T-helper 1 cell treated with Interleukin-12 subunit alpha and Interleukin-12 subunit beta and Interleukin-4 antibody, amounts not matched to agents 30 μg/mL and 1 μg/mL, for 36 hours (primary cell): ENCODE measurements at regions not wholly inside any gene's neighbourhood (a gene's known extent, or its start where the extent isn't known, plus 50 kb on each side); places are given as distances from the start of the nearest gene placed in this dataset.
"Not testable (repeated sequence)": the region's sequence is repeated elsewhere in the genome, so short reads cannot be mapped to it uniquely, and the experiment has no call there.

Experiments
- H3K27ac Mint-ChIP-seq: one replicate; pipeline ENCODE4 v1.8.0; 2021; ENCODE audit warnings: mild to moderate bottlenecking, mixed read lengths
- H3K27me3 Mint-ChIP-seq: one replicate; pipeline ENCODE4 v1.8.0; 2021; ENCODE audit warnings: low read depth, mixed read lengths
- H3K36me3 Mint-ChIP-seq: one replicate; pipeline ENCODE4 v1.8.0; 2021; ENCODE audit warnings: low read depth, mixed read lengths
- H3K4me1 Mint-ChIP-seq: one replicate; pipeline ENCODE4 v1.8.0; 2021; ENCODE audit warnings: low read depth, mixed read lengths
- H3K4me3 Mint-ChIP-seq: one replicate; pipeline ENCODE4 v1.8.0; 2021; ENCODE audit warnings: mild to moderate bottlenecking, moderate library complexity, mixed read lengths
- H3K9me3 Mint-ChIP-seq: one replicate; pipeline ENCODE4 v1.8.0; 2021; ENCODE audit warnings: mixed read lengths

DNA sequence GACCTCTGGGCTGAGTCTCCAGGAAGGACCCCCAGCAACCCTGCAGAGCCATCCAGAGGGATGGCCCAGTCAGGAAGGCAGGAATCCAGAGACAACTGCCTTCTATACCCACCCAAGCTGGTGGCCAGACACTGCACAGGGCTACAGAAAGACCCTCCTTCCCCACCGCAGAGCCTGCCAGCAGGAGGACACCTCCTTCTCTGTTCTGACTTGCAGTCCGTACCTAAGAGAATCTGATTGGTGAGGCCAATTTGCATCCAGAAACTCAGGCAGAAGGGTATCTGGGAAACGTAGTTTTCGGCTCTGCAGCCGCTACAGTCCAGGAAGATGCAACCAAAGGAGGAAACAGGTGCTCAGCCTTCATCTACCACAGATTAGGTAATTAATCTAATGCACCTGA, 155.4 kb upstream of the FRG1 start:
- no peaks in the 10 kb centered on the region for H3K36me3 Mint-ChIP-seq
- H3K4me3 Mint-ChIP-seq = no peak overlapping the region

DNA sequence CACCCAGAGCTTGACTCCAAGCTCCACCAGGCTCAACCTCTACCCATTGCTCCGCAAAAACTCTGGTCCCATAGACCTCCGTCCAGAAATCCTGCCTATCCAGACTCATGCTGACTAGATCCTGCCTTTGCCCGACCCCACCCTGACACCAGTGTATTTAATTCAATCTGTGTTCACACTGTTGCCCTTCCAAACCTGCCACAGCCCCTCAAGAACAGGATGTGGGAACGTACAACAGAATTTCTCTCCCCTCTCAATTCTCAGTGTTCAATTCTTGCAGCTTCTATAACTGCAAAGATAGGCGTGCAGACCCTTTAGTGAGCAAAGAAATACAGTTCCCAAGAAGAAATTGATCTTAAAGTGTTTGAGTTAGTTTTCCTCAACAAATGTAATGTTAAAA, 154.2 kb upstream of the FRG1 start:
- Mint-ChIP-seq H3K4me3 (no peak overlapping the region), H3K9me3 (no peaks in the 10 kb centered on the region), H3K4me1 (no peaks in the 10 kb centered on the region), H3K27ac (no peak overlapping the region), H3K36me3 (no peaks in the 10 kb centered on the region), H3K27me3 (peaks cover 3% of the 10 kb centered on the region)

More for the DNA sequence above, 155.4 kb upstream of the FRG1 start:
- H3K4me1 Mint-ChIP-seq = no peaks in the 10 kb centered on the region
- H3K27me3 Mint-ChIP-seq = peaks cover 3% of the 10 kb centered on the region
- no peaks in the 10 kb centered on the region for H3K9me3 Mint-ChIP-seq
- H3K27ac Mint-ChIP-seq = no peak overlapping the region

DNA sequence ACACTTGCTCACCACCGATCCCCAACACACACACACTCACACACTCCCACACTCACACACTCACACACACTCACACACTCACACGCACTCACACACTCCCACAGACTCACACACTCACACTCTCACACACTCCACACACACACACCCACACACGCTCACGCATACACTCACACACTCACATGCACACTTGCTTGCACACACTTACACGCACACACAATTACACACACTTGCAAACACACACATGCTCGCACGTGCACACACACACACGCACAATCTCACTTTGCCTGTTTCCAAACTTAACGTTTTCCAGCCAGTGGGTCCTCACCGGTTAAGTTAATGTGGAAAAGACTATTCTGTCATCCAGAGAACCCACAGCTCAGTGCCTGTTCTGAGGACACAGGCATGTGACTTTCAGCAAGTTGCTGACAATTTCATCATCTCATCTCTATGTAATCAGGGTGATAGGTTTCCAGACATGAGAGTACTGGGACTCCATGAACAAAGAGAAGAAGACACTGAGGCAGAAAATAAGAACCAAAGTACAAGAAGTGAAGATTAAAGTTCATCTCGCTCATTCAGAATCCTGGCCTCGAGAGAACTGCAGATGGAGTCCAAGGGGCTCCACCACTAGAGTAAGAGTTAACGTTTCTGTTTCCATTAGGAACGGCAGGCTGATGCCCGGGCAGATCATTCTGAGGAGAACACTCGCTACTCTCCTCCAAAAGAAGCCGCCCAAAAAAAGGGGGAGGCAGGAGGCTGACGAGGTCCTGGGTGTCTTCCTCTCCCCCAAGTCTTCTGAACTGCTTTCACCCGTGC, 153.2 kb upstream of the FRG1 start:
- Mint-ChIP-seq H3K4me1 (no peaks in the 10 kb centered on the region), H3K27ac (no peak overlapping the region), H3K27me3 (no peaks in the 10 kb centered on the region), H3K9me3 (no peaks in the 10 kb centered on the region), H3K4me3 (no peak overlapping the region), H3K36me3 (no peaks in the 10 kb centered on the region)

DNA sequence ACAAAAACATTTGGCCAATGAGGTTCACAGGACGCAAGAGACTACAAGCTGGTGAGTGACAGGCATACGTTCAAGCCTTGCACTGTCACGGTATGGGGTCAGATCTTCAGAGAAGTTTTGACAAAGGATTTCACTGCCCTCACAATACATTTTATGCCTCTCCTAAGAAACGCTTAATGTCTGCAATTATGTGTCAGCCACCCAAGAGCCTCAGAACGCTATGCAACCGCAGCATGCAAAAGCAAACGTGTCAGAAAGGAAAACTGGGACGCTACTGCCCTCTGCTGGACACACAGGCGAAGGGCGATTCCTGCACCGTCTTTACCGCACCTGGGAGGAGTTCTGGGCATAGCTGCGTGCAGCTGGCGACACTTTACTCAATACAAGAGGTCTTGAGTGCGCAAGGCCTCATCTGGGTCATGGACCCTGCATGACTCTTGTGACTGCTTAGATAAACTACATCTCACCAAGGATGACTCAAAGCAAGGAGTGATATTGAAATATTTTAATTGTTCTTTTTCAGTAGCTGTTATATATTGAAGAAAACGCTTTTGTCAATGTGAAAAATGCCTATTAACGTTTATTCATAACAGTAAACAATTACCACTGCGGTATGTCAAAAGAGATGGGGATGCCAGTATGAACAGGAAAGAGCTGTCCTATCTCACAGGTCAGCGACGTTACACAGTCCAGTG, 147.6 kb upstream of the FRG1 start:
- no peaks in the 10 kb centered on the region for H3K9me3 Mint-ChIP-seq
- no peak overlapping the region for H3K4me3 Mint-ChIP-seq
- peaks cover 6% of the 10 kb centered on the region for H3K4me1 Mint-ChIP-seq
- H3K36me3 Mint-ChIP-seq = no peaks in the 10 kb centered on the region
- H3K27ac Mint-ChIP-seq = no peak overlapping the region
- H3K27me3 Mint-ChIP-seq = no peaks in the 10 kb centered on the region

DNA sequence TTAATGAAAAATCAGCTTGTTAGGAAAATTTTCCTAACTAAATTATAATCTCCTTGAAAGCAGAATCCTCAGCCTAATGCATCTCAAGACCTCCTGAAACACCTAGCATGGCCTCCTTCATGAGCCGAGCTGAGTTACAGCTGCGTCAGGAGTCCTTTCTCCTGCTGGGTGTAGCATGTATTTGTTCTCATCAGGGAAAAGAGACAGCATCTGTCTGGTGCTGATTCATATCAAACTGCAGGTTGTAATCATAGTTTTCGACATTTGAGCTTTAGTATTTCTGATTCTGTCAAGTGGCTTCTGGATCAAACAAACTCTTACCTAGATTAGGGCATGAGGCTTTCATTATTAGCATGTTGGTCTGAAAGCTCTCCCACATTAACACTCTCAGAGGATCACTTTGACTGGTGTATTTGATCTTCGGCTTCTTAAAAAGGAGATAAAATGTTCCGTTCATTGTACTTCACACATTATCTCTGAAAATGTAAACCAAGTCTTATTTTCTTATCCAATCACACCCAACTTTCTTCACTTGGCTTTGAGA, 140.1 kb upstream of the FRG1 start:
- no peaks in the 10 kb centered on the region for H3K27me3 Mint-ChIP-seq
- H3K36me3 Mint-ChIP-seq = no peaks in the 10 kb centered on the region
- no peak overlapping the region for H3K27ac Mint-ChIP-seq
- H3K4me3 Mint-ChIP-seq = no peak overlapping the region
- H3K4me1 Mint-ChIP-seq = peaks cover 2% of the 10 kb centered on the region
- H3K9me3 Mint-ChIP-seq = peaks cover 4% of the 10 kb centered on the region

DNA sequence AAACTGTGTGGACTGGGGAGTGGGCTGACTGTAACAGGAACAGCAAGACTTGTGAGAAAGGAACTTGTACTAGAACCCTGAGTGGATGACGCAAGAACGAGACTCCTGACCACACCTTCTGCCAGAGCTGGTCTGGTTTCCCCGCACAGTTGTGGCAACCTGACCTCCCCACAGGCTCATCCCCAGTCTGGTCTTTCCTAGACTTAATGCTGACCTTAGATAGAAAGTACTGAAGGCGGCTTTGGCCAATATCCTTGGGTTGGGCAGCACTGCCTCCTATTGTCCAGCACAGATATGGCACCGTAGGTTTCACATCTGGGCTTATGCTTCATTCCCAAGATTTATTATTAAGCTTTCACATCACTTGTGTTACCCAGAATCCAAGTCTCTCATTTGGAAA, 137.8 kb upstream of the FRG1 start:
- Mint-ChIP-seq H3K4me3 (no peak overlapping the region), H3K27ac (no peak overlapping the region), H3K36me3 (no peaks in the 10 kb centered on the region), H3K27me3 (no peaks in the 10 kb centered on the region), H3K9me3 (peaks cover 8% of the 10 kb centered on the region), H3K4me1 (peaks cover 2% of the 10 kb centered on the region)

DNA sequence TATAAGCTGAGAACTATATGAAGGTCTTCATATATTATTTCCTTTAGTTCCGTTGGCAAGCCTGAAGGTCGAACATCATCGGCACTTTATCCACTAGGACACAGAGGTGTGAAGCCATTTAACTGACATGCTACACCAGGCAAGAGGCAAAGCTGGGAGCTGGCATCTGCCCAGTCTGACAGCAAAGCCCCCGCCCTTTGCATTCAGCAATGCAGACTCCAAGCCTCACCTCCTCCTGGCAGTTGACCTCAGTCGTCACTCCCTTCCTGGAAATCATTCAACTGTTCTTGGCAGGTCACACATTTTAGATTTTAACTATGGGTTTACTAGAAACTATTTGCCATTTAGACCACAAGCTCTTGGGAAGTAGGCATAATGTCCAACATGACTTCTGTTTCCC, 135.8 kb upstream of the FRG1 start:
- H3K9me3 Mint-ChIP-seq = peaks cover 11% of the 10 kb centered on the region
- peaks cover 1% of the 10 kb centered on the region for H3K27me3 Mint-ChIP-seq
- H3K4me1 Mint-ChIP-seq = peaks cover 2% of the 10 kb centered on the region
- H3K36me3 Mint-ChIP-seq = no peaks in the 10 kb centered on the region
- H3K27ac Mint-ChIP-seq = no peak overlapping the region
- H3K4me3 Mint-ChIP-seq = no peak overlapping the region

DNA sequence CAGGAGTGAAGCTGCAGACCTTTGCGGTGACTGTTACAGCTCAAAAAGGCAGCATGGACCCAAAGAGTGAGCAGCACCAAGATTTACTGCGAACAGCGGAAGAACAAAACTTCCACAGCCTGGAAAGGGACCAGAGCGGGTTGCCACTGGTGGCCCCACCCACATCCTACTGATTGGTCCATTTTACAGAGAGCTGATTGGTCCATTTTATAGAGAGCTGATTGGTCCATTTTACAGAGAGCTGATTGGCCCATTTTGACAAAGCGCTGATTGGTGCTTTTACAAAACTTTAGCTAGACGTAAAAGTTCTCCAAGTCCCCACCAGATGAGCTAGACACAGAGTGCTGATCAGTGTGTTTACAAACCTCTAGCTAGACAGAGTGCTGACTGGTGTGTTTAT, 134.2 kb upstream of the FRG1 start:
- Mint-ChIP-seq H3K36me3 (no peaks in the 10 kb centered on the region), H3K9me3 (peaks cover 6% of the 10 kb centered on the region), H3K27me3 (peaks cover 12% of the 10 kb centered on the region), H3K4me1 (no peaks in the 10 kb centered on the region), H3K4me3 (no peak overlapping the region), H3K27ac (no peak overlapping the region)

DNA sequence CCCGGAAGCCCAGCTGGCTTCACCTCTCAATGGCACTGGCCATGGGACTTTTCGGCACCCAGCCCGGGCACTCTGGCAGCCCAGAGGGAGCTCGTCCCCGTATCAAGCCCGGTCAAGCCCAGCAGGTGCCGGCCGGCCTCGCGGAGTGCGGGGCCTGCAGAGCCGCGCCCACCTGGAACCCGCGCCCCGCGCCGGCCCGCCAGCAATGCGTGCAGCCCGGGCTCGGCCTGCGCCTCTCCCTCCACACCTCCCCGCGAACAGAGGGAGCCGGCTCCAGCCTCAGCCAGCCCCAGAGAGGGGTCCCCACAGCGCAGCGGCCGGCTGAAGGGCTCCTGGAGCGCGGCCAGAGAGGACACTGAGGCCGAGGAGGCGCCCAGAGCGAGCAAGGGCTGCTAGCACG, 133.6 kb upstream of the FRG1 start:
- Mint-ChIP-seq H3K9me3 (peaks cover 6% of the 10 kb centered on the region), H3K4me3 (no peak overlapping the region), H3K4me1 (no peaks in the 10 kb centered on the region), H3K27me3 (peaks cover 16% of the 10 kb centered on the region), H3K27ac (no peak overlapping the region), H3K36me3 (no peaks in the 10 kb centered on the region)

DNA sequence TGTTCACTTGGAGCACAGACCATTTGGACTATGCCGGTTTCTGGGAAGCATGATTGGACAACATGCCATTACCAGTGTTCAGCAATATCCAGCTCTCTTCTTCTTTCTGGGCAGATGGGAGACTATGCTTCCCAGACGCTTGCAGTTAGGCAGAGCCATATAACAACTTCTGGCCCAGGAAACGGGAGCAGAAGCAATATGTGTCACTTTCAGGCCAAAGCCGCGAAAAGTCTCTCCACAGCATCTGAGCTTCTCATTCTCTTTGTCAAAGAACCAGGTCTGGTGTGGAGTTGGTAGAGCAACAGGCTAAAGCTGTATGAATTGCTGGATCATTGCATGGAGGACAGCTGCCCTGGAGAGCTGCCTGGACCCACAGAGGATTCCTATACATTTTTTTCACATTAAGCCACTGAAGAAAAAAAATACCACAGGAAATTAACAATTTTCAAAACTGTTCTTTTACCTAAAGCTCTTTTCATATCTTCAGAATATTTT, 131.4 kb upstream of the FRG1 start:
- Mint-ChIP-seq H3K4me1 (no peaks in the 10 kb centered on the region), H3K27ac (no peak overlapping the region), H3K36me3 (no peaks in the 10 kb centered on the region), H3K9me3 (peaks cover 6% of the 10 kb centered on the region), H3K27me3 (peaks cover 16% of the 10 kb centered on the region), H3K4me3 (no peak overlapping the region)

DNA sequence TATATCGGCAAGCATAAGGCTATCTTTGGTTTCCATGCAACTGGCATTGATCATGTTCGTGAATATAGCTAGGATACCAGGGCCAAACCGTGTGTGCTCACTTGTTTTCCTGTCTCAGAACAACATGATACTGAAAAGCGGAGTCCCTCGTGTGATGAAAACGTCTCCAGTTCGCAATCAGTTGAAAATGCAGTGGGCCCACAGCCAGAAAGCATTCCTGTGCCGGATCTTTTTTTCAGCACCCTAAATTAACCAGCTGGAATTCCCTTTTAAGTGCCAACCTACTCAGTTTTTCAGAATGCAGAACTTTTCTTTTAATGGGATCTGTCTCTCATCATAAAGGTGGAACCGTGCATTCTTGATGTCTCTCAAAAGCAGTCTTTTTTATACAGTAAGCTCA, 130.8 kb upstream of the FRG1 start:
- Mint-ChIP-seq H3K27ac (no peak overlapping the region), H3K4me3 (no peak overlapping the region), H3K4me1 (no peaks in the 10 kb centered on the region), H3K9me3 (peaks cover 6% of the 10 kb centered on the region), H3K36me3 (no peaks in the 10 kb centered on the region), H3K27me3 (peaks cover 16% of the 10 kb centered on the region)

DNA sequence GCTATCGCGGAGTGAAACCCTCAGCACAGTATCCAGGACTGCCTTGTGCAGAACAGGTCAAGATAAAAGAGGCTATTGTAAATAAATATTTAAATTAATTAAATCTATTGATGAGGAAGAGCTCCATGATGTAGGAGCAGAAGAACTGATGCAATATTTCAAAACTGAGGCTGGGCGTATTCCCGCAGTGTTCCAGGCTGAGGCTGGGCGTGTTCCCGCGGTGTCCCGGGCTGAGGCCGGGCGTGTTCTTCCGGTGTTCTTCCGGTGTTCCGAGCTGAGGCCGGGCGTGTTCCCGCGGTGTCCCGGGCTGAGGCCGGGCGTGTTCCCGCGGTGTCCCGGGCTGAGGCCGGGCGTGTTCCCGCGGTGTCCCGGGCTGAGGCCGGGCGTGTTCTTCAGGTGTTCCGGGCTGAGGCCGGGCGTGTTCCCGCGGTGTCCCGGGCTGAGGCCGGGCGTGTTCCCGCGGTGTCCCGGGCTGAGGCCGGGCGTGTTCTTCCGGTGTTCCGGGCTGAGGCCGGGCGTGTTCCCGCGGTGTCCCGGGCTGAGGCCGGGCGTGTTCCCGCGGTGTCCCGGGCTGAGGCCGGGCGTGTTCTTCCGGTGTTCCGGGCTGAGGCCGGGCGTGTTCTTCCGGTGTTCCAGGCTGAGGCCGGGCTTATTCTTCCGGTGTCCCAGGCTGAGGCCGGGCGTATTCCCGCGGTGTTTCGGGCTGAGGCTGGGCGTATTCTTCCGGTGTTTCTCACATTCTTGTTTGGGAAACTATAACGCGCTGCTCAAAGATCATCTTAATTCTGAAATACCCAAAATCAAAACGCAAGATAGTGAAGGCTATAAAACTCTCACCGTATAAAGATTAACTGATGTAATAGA, 130.1 kb upstream of the FRG1 start:
- H3K27ac Mint-ChIP-seq, H3K4me1 Mint-ChIP-seq, H3K36me3 Mint-ChIP-seq, H3K9me3 Mint-ChIP-seq: not testable (repeated sequence)
- H3K4me3 Mint-ChIP-seq = peak overlapping the region; percentile 18
- H3K27me3 Mint-ChIP-seq = peaks cover 16% of the 10 kb centered on the region

DNA sequence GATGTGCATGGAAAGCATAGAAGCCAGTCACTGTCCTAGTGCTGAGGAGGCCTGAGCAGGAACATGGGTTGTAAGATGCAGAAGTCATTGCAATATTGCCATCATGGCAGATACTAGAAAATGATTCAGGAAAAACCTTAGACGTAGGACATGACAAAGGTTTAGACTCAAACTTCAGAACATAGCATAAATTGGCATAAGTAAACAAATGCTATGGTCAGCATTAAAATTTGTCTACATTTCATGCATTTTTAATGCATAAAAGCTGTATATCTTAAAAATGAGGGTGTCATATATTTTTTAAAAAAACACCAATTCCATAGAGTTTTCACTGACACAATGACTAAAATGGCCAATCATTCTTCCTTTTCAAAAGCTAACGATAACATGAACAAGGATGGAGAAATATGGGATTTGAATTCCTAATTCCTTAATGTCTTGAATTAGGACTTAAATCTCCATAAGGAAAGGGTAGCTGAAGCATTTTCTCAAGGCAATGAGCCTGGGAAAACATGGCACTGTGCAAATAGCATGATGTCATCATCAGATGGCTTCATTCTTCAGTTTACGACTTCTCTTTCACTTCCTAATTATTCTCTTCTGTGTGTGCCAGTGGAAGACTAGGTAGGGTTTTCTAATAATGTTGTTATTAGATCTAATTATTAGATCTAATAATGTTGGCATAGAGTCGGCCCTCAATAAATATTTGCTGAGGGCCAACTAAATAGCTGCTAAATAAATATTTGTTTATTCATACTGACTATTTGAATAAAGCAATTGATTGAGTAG, 125.1 kb upstream of the FRG1 start:
- H3K27ac Mint-ChIP-seq = no peak overlapping the region
- H3K4me3 Mint-ChIP-seq = no peak overlapping the region
- no peaks in the 10 kb centered on the region for H3K36me3 Mint-ChIP-seq
- H3K4me1 Mint-ChIP-seq = no peaks in the 10 kb centered on the region
- H3K9me3 Mint-ChIP-seq = no peaks in the 10 kb centered on the region
- peaks cover 12% of the 10 kb centered on the region for H3K27me3 Mint-ChIP-seq

DNA sequence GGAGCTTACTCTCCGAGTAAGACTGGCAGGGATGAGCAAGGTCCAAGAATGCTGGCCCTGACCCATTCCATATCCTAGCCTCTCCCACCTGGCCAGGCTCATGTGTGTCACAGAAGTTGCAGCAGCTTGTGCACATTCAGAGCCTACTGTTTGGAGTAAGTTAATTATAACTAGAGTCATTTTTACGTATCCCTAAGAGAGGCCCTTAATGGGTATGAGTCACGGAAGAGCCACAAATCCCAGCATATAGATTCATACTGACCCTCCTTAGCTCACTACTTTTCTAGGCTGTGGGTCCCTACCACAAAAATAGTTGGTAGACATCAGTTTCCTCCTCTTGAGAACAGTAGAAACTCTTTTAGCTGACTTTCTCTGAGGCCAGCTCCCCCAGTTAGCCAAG, 118.3 kb upstream of the FRG1 start:
- no peak overlapping the region for H3K27ac Mint-ChIP-seq
- H3K4me3 Mint-ChIP-seq = no peak overlapping the region
- H3K9me3 Mint-ChIP-seq = no peaks in the 10 kb centered on the region
- H3K4me1 Mint-ChIP-seq = no peaks in the 10 kb centered on the region
- H3K27me3 Mint-ChIP-seq = no peaks in the 10 kb centered on the region
- no peaks in the 10 kb centered on the region for H3K36me3 Mint-ChIP-seq
